Upper lobe of right lung (tissue), 1 donor: ENCODE measurements at regions not wholly inside any gene's neighbourhood (a gene's known extent, or its start where the extent isn't known, plus 50 kb on each side); places are given as distances from the start of the nearest gene placed in this dataset.

Source experiments
- ATAC-seq: fragments of 200-7000 bp; cut with Tn5 transposase; one replicate; pipeline ENCODE4 v1.9.1; 2020; ENCODE audit warnings: mild to moderate bottlenecking, moderate library complexity
- DNase-seq: peaks from one replicate; pipeline ENCODE4 v3.0.0-alpha.2; 2020
- H3K27ac ChIP-seq: fragments of 200-600 bp; one replicate; pipeline ENCODE4 v1.8.0; 2022
- H3K27me3 ChIP-seq: fragments of 200-600 bp; one replicate; pipeline ENCODE4 v1.8.0; 2022; ENCODE audit warnings: mild to moderate bottlenecking
- H3K36me3 ChIP-seq: fragments of 200-600 bp; one replicate; pipeline ENCODE4 v1.8.0; 2022
- H3K4me1 ChIP-seq: fragments of 200-600 bp; one replicate; pipeline ENCODE4 v1.8.0; 2022
- H3K4me3 ChIP-seq: fragments of 200-600 bp; one replicate; pipeline ENCODE4 v1.8.0; 2022; ENCODE audit warnings: mild to moderate bottlenecking
- H3K9me3 ChIP-seq: fragments of 200-600 bp; one replicate; pipeline ENCODE4 v1.8.0; 2022
- CTCF ChIP-seq: fragments of 200-600 bp; IDR thresholded peaks from one replicate; pipeline ENCODE4 v1.8.0; 2022; ENCODE audit warnings: antibody characterized with exemption
- intact Hi-C: fragments of 100-400 bp; cut with DNase I; formaldehyde crosslinking; loops from one replicate; pipeline ENCODE4 v1.11.0; 2022
- donor health status: DM: no; HTN: yes; CAD: no; lungs with severe emphysema.

- DNase-seq (no peak), ATAC-seq (no peak)
- no peak for TF ChIP-seq CTCF
- H3K36me3 ChIP-seq = no peaks in the 10 kb centered on the region
- no peak overlapping the region for H3K4me3 ChIP-seq
- no peaks in the 10 kb centered on the region for H3K4me1 ChIP-seq
- no peaks in the 10 kb centered on the region for H3K9me3 ChIP-seq
- no peak overlapping the region for H3K27ac ChIP-seq
- intact Hi-C loops = no loop called here
- H3K27me3 ChIP-seq = no peaks in the 10 kb centered on the region
Observed at GRCh38 chr2:104358122-104358521, 495.8 kb upstream of the POU3F3 start.

GRCh38 chr2:104361414-104361813 is 492.5 kb upstream of the POU3F3 start:
- no peak overlapping the region for H3K4me3 ChIP-seq
- H3K27me3 ChIP-seq = no peaks in the 10 kb centered on the region
- no peak overlapping the region for H3K27ac ChIP-seq
- no peak for TF ChIP-seq CTCF
- H3K36me3 ChIP-seq = no peaks in the 10 kb centered on the region
- H3K4me1 ChIP-seq = no peaks in the 10 kb centered on the region
- DNase-seq (no peak), ATAC-seq (peak; percentile 49)
- intact Hi-C loops = no loop called here
- H3K9me3 ChIP-seq = no peaks in the 10 kb centered on the region

GRCh38 chr2:104368089-104368488 is 485.8 kb upstream of the POU3F3 start:
- Histone ChIP-seq H3K4me1 (no peaks in the 10 kb centered on the region), H3K9me3 (no peaks in the 10 kb centered on the region), H3K4me3 (no peak overlapping the region), H3K36me3 (no peaks in the 10 kb centered on the region), H3K27ac (no peak overlapping the region), H3K27me3 (no peaks in the 10 kb centered on the region)
- intact Hi-C loops = no loop called here
- TF ChIP-seq CTCF = no peak
- no peak for DNase-seq
- ATAC-seq = no peak

DNA sequence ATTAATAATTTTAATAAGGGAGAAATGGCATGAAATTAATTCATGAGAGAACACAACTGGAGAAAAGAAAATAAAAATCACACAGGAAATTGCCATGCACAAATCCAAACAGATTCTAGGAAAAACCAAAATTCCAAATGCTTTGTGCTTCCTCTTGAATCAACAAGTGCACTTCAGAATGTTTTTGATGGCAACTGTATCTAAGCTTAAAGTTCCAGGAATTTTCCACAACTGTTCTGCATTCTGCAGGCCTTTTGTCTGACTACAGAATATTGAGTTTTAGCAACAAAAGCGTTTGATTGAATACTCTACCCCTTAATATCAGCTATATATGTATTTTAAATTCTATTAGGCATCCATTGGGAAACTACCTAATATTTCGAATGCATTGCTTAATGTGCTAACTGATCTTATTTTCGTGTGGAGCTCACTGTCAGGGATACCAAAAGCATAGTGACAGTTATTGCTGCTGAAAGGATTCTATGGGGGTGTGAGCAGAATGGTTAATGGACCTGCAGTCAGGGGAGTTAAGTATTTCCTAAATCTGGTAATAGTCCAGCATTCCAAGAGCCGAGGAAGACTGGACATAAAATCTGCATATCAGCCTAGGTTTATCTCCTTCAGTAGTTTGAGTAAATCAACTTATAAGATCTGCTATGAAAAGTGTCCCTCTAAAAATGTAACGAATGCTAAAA is 482.7 kb upstream of the POU3F3 start:
- Histone ChIP-seq H3K27me3 (no peaks in the 10 kb centered on the region), H3K4me3 (no peak overlapping the region), H3K4me1 (no peaks in the 10 kb centered on the region), H3K36me3 (no peaks in the 10 kb centered on the region), H3K9me3 (no peaks in the 10 kb centered on the region), H3K27ac (no peak overlapping the region)
- no peak for TF ChIP-seq CTCF
- no peak for ATAC-seq
- no peak for DNase-seq
- intact Hi-C loops = no loop called here

DNA sequence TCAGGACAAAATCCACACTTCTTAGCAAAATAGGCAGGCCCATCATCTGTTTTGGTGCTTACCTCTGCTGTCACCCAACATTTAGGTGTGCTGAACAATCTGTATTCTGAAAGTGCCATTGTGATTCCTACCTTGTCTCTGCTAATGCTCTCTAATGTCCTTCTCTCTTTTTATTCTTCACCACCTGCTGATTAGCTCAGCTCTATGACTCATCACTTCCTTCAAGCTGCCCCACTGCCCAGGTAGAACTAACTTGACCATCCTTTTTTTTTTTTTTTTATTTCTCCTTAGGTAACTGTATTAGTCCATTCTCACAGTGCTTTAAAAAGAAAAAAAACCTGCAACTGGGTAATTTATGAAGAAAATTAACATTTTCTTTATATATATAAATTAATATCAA is 478.7 kb upstream of the POU3F3 start:
- no peak overlapping the region for H3K4me3 ChIP-seq
- no peaks in the 10 kb centered on the region for H3K36me3 ChIP-seq
- DNase-seq (no peak), ATAC-seq (no peak)
- intact Hi-C loops = no loop called here
- no peak for TF ChIP-seq CTCF
- no peaks in the 10 kb centered on the region for H3K9me3 ChIP-seq
- H3K27ac ChIP-seq = no peak overlapping the region
- H3K4me1 ChIP-seq = no peaks in the 10 kb centered on the region
- H3K27me3 ChIP-seq = no peaks in the 10 kb centered on the region
